DND-41 (cell line): ENCODE measurements at regions not wholly inside any gene's neighbourhood (a gene's known extent, or its start where the extent isn't known, plus 50 kb on each side); places are given as distances from the start of the nearest gene placed in this dataset.

ENCODE experiments used
- ATAC-seq: fragments of 200-7000 bp; cut with Tn5 transposase; 3 replicates; pipeline ENCODE4 v1.9.1; 2021; ENCODE audit warnings: low read depth; ENCODE audit not compliant: insufficient read depth
- DNase-seq: peaks from one replicate; pipeline ENCODE4 v3.0.0-alpha.2; 2020
- H2AFZ ChIP-seq: 2 replicates; pipeline ENCODE4 v1.6.0; 2012; ENCODE audit warnings: low read depth, low read length
- H3K27ac ChIP-seq: 2 replicates; pipeline ENCODE4 v1.5.1; 2012; ENCODE audit warnings: low read length, inconsistent platforms
- H3K27me3 ChIP-seq: fragments of 200-600 bp; sonication (generic); 2 replicates; pipeline ENCODE4 v1.6.0; 2012; ENCODE audit warnings: low read length, mild to moderate bottlenecking, inconsistent platforms; ENCODE audit not compliant: insufficient read depth, poor library complexity
- H3K36me3 ChIP-seq: 2 replicates; pipeline ENCODE4 v1.5.1; 2012; ENCODE audit warnings: low read length, inconsistent platforms; ENCODE audit not compliant: insufficient read depth
- H3K4me1 ChIP-seq: 2 replicates; pipeline ENCODE4 v1.5.1; 2012; ENCODE audit warnings: mild to moderate bottlenecking, low read length; ENCODE audit not compliant: insufficient read depth
- H3K4me2 ChIP-seq: 2 replicates; pipeline ENCODE4 v1.6.0; 2012; ENCODE audit warnings: mild to moderate bottlenecking, moderate library complexity, low read length, inconsistent platforms; ENCODE audit not compliant: insufficient read depth
- H3K4me3 ChIP-seq, 2 experiments: fragments of 200-600 bp in 1 of 2; shearing (Covaris generic) in 1 of 2; 2 replicates each; pipeline ENCODE4 v1.5.1; 2012 to 2016; ENCODE audit warnings: inconsistent platforms in 2 of 2, low read length in 2 of 2, mild to moderate bottlenecking in 2 of 2, low read depth in 1 of 2, moderate library complexity in 1 of 2
- H3K79me2 ChIP-seq: 2 replicates; pipeline ENCODE4 v1.6.0; 2012; ENCODE audit warnings: low read length, inconsistent platforms; ENCODE audit not compliant: insufficient read depth
- H3K9ac ChIP-seq: 2 replicates; pipeline ENCODE4 v1.6.0; 2012; ENCODE audit warnings: low read depth, mild to moderate bottlenecking, inconsistent platforms, low read length, moderate library complexity
- H3K9me3 ChIP-seq: 2 replicates; pipeline ENCODE4 v1.5.1; 2012; ENCODE audit warnings: low read length, moderate library complexity, mild to moderate bottlenecking, inconsistent platforms; ENCODE audit not compliant: insufficient read depth, severe bottlenecking
- H4K20me1 ChIP-seq: 2 replicates; pipeline ENCODE4 v1.6.0; 2012; ENCODE audit warnings: low read length; ENCODE audit not compliant: insufficient read depth
- EZH2 ChIP-seq: IDR thresholded peaks from 3 replicates; pipeline ENCODE4 v1.6.1; 2012; ENCODE audit warnings: borderline replicate concordance, low read depth, mild to moderate bottlenecking, moderate library complexity, low read length, inconsistent platforms; ENCODE audit not compliant: severe bottlenecking
- TF ChIP-seq, protein P1 (sequence below): IDR thresholded peaks from 2 replicates; pipeline ENCODE4 v1.5.1; 2012; ENCODE audit warnings: borderline replicate concordance, low read length, moderate library complexity, mild to moderate bottlenecking; ENCODE audit not compliant: poor library complexity, severe bottlenecking; ENCODE audit errors: extremely low read depth

DNA sequence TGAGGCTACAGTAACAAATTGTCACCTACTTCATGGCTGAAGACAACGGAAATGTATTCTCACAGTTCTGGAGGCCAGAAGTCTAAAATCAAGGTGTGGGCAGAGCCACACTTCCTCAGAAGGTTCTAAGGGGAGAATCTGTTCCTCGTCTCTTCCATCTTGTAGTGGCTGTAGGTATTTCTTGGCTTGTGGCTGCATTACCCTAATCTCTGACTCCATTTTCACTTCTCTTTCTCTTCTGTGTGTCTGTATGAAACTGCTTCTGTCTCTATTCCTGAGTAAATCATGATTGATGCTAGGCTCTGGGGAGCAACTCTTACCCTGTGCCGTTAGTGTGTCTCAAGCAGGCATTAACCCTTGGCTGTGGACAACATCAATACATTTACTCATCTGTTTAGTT is 164.7 kb downstream of the SQOR start:
- Histone ChIP-seq H3K79me2 (no peaks in the 10 kb centered on the region), H3K27ac (no peak overlapping the region), H3K9me3 (no peaks in the 10 kb centered on the region), H4K20me1 (no peaks in the 10 kb centered on the region), H2AFZ (no peak overlapping the region), H3K36me3 (no peaks in the 10 kb centered on the region), H3K4me1 (no peaks in the 10 kb centered on the region), H3K4me2 (no peak overlapping the region), H3K9ac (no peak overlapping the region), H3K27me3 (no peaks in the 10 kb centered on the region), H3K4me3 (no peak overlapping the region)
- DNase-seq (no peak), ATAC-seq (no peak)
- TF ChIP-seq, protein P1, sequence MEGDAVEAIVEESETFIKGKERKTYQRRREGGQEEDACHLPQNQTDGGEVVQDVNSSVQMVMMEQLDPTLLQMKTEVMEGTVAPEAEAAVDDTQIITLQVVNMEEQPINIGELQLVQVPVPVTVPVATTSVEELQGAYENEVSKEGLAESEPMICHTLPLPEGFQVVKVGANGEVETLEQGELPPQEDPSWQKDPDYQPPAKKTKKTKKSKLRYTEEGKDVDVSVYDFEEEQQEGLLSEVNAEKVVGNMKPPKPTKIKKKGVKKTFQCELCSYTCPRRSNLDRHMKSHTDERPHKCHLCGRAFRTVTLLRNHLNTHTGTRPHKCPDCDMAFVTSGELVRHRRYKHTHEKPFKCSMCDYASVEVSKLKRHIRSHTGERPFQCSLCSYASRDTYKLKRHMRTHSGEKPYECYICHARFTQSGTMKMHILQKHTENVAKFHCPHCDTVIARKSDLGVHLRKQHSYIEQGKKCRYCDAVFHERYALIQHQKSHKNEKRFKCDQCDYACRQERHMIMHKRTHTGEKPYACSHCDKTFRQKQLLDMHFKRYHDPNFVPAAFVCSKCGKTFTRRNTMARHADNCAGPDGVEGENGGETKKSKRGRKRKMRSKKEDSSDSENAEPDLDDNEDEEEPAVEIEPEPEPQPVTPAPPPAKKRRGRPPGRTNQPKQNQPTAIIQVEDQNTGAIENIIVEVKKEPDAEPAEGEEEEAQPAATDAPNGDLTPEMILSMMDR: no peak
- TF ChIP-seq EZH2: no peak

DNA sequence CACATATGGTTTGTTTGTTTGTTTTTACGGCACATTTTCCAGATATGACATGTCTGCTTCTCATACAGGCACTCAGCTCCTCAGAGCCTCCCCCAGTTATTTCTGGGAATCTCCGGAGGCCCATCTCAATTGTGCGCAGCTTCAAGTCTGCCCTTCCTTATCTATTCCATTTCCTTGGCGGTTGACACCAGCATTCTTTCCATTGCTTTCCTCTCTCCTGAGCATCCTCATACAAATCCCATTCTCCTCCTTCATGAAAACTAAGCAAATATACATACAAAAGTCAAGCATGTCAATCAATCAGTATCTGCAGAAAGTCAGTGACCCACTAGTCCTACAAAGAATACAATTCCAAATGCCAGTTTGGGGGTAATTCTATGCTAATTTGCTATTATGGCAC is 166.7 kb downstream of the SQOR start:
- Histone ChIP-seq H3K27ac (no peak overlapping the region), H3K27me3 (no peaks in the 10 kb centered on the region), H3K4me1 (no peaks in the 10 kb centered on the region), H4K20me1 (no peaks in the 10 kb centered on the region), H2AFZ (no peak overlapping the region), H3K9ac (no peak overlapping the region), H3K79me2 (no peaks in the 10 kb centered on the region), H3K9me3 (no peaks in the 10 kb centered on the region), H3K36me3 (no peaks in the 10 kb centered on the region), H3K4me3 (no peak overlapping the region), H3K4me2 (no peak overlapping the region)
- TF ChIP-seq EZH2: no peak
- TF ChIP-seq, protein P1: no peak
- DNase-seq: no peak
- ATAC-seq: no peak

DNA sequence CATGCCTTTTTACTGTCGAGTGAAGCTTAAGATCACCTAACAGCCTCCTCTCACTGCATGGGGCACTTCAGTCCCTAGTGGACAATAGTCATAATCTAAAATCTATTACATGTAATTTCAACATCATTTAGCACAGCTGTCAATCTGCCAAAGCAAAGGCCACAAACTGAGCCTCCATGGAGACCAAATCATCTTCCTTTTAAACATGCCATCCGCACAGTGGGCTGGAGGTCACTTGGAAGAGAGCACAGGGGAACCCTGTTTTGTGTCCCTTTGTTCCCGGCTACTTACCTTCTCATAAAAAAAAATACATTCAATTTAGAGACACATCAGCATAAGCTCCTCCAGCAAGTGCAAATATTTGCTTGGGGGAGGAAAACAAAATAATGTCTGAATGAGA is 167.3 kb downstream of the SQOR start:
- DNase-seq (no peak), ATAC-seq (no peak)
- Histone ChIP-seq H3K9me3 (no peaks in the 10 kb centered on the region), H3K4me1 (no peaks in the 10 kb centered on the region), H3K27ac (no peak overlapping the region), H3K9ac (no peak overlapping the region), H3K79me2 (no peaks in the 10 kb centered on the region), H2AFZ (no peak overlapping the region), H3K4me2 (no peak overlapping the region), H3K36me3 (no peaks in the 10 kb centered on the region), H3K4me3 (no peak overlapping the region), H3K27me3 (no peaks in the 10 kb centered on the region), H4K20me1 (no peaks in the 10 kb centered on the region)
- no peak for TF ChIP-seq EZH2
- TF ChIP-seq, protein P1: no peak

DNA sequence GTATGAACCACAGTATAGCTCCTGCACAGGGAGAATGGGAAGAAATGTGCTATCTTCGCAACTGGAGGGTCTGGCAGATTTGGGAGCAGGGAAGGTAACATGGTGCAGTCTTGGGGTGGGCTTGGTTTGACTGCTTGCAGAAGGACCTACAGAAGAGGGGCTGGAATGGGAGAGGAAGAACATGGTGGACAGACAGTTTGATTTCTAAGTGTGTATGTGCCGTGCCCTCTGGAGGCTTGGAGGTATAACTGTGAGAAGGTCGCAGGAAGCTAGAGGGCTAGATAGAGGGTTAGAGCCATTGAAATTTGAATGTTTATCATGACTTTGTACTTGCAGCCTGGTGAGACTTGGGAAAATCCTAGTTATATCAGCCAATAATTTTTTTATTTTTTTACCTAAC is 169.2 kb downstream of the SQOR start:
- no peaks in the 10 kb centered on the region for H3K4me1 ChIP-seq
- no peaks in the 10 kb centered on the region for H4K20me1 ChIP-seq
- no peak overlapping the region for H2AFZ ChIP-seq
- H3K36me3 ChIP-seq: no peaks in the 10 kb centered on the region
- no peaks in the 10 kb centered on the region for H3K79me2 ChIP-seq
- DNase-seq (no peak), ATAC-seq (no peak)
- H3K4me2 ChIP-seq: no peak overlapping the region
- TF ChIP-seq, protein P1: no peak
- no peak for TF ChIP-seq EZH2
- no peaks in the 10 kb centered on the region for H3K9me3 ChIP-seq
- H3K27ac ChIP-seq: no peak overlapping the region
- no peaks in the 10 kb centered on the region for H3K27me3 ChIP-seq
- no peak overlapping the region for H3K9ac ChIP-seq
- H3K4me3 ChIP-seq: no peak overlapping the region
